OCI-LY7 (cell line): ENCODE measurements at regions not wholly inside any gene's neighbourhood (a gene's known extent, or its start where the extent isn't known, plus 50 kb on each side); places are given as distances from the start of the nearest gene placed in this dataset.
"Not testable (repeated sequence)": the region's sequence is repeated elsewhere in the genome, so short reads cannot be mapped to it uniquely, and the experiment has no call there.

Experiments
- BruUV-seq: library from RNA; stranded (reverse); fragments of 400-500 nt; replicated peaks from 2 replicates; lab custom pipeline; 2021; lab: Mats Ljungman, UMichigan
- CTCF ChIA-PET: fragments of 300-600 bp; sonication (Branson Sonifier 250); formaldehyde crosslinking; loops from one replicate; lab custom pipeline; 2022; ENCODE audit warnings: antibody characterized with exemption; ENCODE audit not compliant: unreplicated experiment; lab: Charles Lee
- POLR2A ChIA-PET: fragments of 300-600 bp; sonication (Branson Sonifier 250); formaldehyde crosslinking; loops from one replicate; lab custom pipeline; 2022; ENCODE audit warnings: antibody characterized with exemption; lab: Charles Lee
- DNase-seq: peaks from one replicate; pipeline ENCODE4 v3.0.0-alpha.2; 2015; ENCODE audit warnings: low spot score
- H2AFZ ChIP-seq: fragments of 200-600 bp; sonication (generic), shearing (Covaris generic); 2 replicates; pipeline ENCODE4 v1.6.1; 2014; ENCODE audit warnings: mild to moderate bottlenecking, antibody characterized with exemption, low read length, moderate library complexity
- H3K27ac ChIP-seq: fragments of 200-600 bp; sonication (generic); 2 replicates; pipeline ENCODE4 v1.5.1; 2014; ENCODE audit warnings: mixed run types, low read depth, mild to moderate bottlenecking, moderate library complexity, low read length, inconsistent platforms; ENCODE audit not compliant: poor library complexity, severe bottlenecking
- H3K36me3 ChIP-seq: fragments of 200-600 bp; sonication (generic); 2 replicates; pipeline ENCODE4 v1.6.1; 2014; ENCODE audit warnings: mild to moderate bottlenecking, antibody characterized with exemption, low read length, moderate library complexity, mixed read lengths; ENCODE audit not compliant: insufficient read depth
- H3K4me1 ChIP-seq: fragments of 200-600 bp; sonication (generic); 2 replicates; pipeline ENCODE4 v1.5.1; 2014; ENCODE audit warnings: mild to moderate bottlenecking, low read length; ENCODE audit not compliant: insufficient read depth, poor library complexity, severe bottlenecking
- H3K4me2 ChIP-seq: fragments of 200-600 bp; sonication (generic); 2 replicates; pipeline ENCODE4 v1.6.1; 2014; ENCODE audit warnings: mild to moderate bottlenecking, low read length
- H3K4me3 ChIP-seq: fragments of 200-600 bp; sonication (generic); 2 replicates; pipeline ENCODE4 v1.5.1; 2014; ENCODE audit warnings: mild to moderate bottlenecking, low read depth, low read length; ENCODE audit not compliant: poor library complexity, severe bottlenecking
- H3K79me2 ChIP-seq: fragments of 200-600 bp; sonication (generic); 2 replicates; pipeline ENCODE4 v1.6.1; 2016; ENCODE audit warnings: low read depth, mild to moderate bottlenecking, low read length, moderate library complexity, mixed read lengths; ENCODE audit not compliant: insufficient read depth
- H3K9me2 ChIP-seq: fragments of 200-600 bp; sonication (generic); 2 replicates; pipeline ENCODE4 v1.6.1; 2016; ENCODE audit warnings: mild to moderate bottlenecking, low read length, mixed read lengths; ENCODE audit not compliant: insufficient read depth
- H3K9me3 ChIP-seq: fragments of 200-600 bp; sonication (generic); 2 replicates; pipeline ENCODE4 v1.6.1; 2014; ENCODE audit warnings: mild to moderate bottlenecking, mixed run types, low read length, mixed read lengths
- H4K20me1 ChIP-seq: fragments of 200-600 bp; sonication (generic); 2 replicates; pipeline ENCODE4 v1.6.1; 2014; ENCODE audit warnings: mild to moderate bottlenecking, antibody characterized with exemption, low read length, moderate library complexity, mixed read lengths; ENCODE audit not compliant: insufficient read depth
- CTCF ChIP-seq: fragments of 200-600 bp; sonication (generic); conservative IDR thresholded peaks from 2 replicates; pipeline ENCODE4 v1.5.1; 2014; ENCODE audit warnings: mild to moderate bottlenecking, antibody characterized with exemption, low read length, moderate library complexity, mixed read lengths
- EZH2phosphoT487 ChIP-seq: fragments of 200-600 bp; sonication (generic); IDR thresholded peaks from 2 replicates; pipeline ENCODE4 v1.6.1; 2018; ENCODE audit warnings: low read depth, borderline replicate concordance, mild to moderate bottlenecking, mixed run types, antibody characterized with exemption, low read length, moderate library complexity, mixed read lengths
- intact Hi-C: fragments of 100-400 bp; cut with micrococcal nuclease; formaldehyde crosslinking; loops from one replicate; pipeline ENCODE4 v1.10.0; 2022; ENCODE audit not compliant: unreplicated experiment

DNA sequence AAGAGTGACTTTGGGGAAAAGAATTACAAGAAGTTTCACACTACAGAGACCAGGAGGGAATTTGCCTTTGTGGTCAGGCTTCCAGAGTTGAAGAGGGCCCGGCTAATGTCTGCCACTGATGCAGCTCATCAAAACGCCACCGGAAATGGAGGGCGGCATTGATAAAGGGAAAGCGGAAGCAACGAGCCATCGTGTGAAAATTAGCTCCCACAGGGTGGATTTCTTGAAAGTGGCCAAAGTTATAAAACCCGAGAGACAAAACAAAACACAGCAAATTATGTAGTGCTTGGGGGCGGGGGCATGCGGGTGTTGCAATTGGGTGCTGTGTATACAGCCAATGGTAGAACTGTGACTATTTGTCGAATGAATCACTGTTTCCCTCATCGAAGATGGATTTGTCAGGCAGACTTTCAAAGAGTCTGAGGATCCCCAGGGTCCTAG lies 113.0 kb downstream of the ADAMTS15 start:
- no peak for TF ChIP-seq EZH2phosphoT487
- no peak for TF ChIP-seq CTCF
- Histone ChIP-seq H3K9me2 (no peaks in the 10 kb centered on the region), H3K9me3 (no peaks in the 10 kb centered on the region), H3K4me1 (no peaks in the 10 kb centered on the region), H2AFZ (no peak overlapping the region), H3K4me3 (no peak overlapping the region), H3K27ac (no peak overlapping the region), H3K4me2 (no peak overlapping the region), H3K36me3 (no peaks in the 10 kb centered on the region), H3K79me2 (no peaks in the 10 kb centered on the region), H4K20me1 (no peaks in the 10 kb centered on the region)
- no TSS peak for BruUV-seq
- ChIA-PET CTCF (no interaction called here), POLR2A (no interaction called here)
- no peak for DNase-seq
- intact Hi-C loops, result no loop called here

DNA sequence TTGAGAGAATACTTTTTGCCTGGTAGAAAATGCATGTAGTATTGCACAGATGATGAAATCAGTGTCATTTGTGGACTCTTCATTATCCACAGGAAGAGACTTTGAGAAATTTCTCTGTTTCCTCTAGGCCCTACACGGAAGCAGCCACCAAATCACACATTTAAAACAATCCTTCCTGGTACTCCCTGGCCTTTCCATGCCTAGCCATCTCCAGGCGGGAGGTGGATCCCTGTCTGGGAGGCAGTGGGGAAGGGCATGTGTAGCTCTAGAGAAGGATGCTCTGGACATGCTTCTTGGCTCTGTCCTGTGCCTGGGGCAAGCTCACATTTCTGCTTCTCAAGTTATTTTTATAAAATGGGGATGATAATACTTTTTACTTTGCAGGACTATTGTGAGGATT lies 114.1 kb downstream of the ADAMTS15 start:
- intact Hi-C loops, result no loop called here

DNA sequence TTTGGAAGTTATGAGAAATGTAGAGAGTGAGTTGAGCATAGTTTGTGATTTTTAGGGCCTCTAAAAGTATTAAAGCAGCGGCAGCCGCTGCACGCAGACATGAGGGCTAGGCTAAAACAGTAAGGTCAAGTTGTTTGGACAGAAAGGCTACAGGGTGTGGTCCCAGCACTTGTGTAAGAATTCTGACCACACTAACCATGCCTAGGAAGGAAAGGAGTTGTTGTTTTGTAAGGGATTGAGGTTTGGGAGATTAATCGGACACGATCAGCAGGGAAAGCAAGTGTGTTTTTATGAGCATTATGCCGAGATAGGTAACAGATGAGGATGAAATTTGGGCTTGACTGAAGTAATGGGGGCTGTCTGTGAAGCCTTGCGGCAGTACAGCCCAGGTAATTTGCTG lies 117.9 kb downstream of the ADAMTS15 start:
- H3K4me1 ChIP-seq, H3K36me3 ChIP-seq, H2AFZ ChIP-seq, H3K9me3 ChIP-seq, H3K79me2 ChIP-seq, intact Hi-C loops, BruUV-seq, H3K4me2 ChIP-seq, H3K27ac ChIP-seq, CTCF ChIA-PET, POLR2A ChIA-PET, H3K4me3 ChIP-seq, DNase-seq, H4K20me1 ChIP-seq, H3K9me2 ChIP-seq: not testable (repeated sequence)

More for the DNA sequence above, 114.1 kb downstream of the ADAMTS15 start:
- H3K27ac ChIP-seq, result no peak overlapping the region
- H3K36me3 ChIP-seq, result no peaks in the 10 kb centered on the region
- BruUV-seq, result no TSS peak
- CTCF ChIA-PET, result no interaction called here
- POLR2A ChIA-PET, result no interaction called here
- TF ChIP-seq CTCF (no peak), EZH2phosphoT487 (no peak)
- no peaks in the 10 kb centered on the region for H3K4me1 ChIP-seq
- no peaks in the 10 kb centered on the region for H3K9me3 ChIP-seq
- no peak overlapping the region for H3K4me2 ChIP-seq
- DNase-seq, result no peak
- no peaks in the 10 kb centered on the region for H4K20me1 ChIP-seq
- no peaks in the 10 kb centered on the region for H3K9me2 ChIP-seq
- H2AFZ ChIP-seq, result no peak overlapping the region
- no peak overlapping the region for H3K4me3 ChIP-seq
- no peaks in the 10 kb centered on the region for H3K79me2 ChIP-seq
